NCI-H510A treated with DMSO at 0.1 percent for 48 hours (cell line): ENCODE measurements at regions not wholly inside any gene's neighbourhood (a gene's known extent, or its start where the extent isn't known, plus 50 kb on each side); places are given as distances from the start of the nearest gene placed in this dataset.
"Not testable (repeated sequence)": the region's sequence is repeated elsewhere in the genome, so short reads cannot be mapped to it uniquely, and the experiment has no call there.

ENCODE experiments used
- DNase-seq: peaks from one replicate; lab custom pipeline; 2025; lab: John Stamatoyannopoulos, UW

DNA sequence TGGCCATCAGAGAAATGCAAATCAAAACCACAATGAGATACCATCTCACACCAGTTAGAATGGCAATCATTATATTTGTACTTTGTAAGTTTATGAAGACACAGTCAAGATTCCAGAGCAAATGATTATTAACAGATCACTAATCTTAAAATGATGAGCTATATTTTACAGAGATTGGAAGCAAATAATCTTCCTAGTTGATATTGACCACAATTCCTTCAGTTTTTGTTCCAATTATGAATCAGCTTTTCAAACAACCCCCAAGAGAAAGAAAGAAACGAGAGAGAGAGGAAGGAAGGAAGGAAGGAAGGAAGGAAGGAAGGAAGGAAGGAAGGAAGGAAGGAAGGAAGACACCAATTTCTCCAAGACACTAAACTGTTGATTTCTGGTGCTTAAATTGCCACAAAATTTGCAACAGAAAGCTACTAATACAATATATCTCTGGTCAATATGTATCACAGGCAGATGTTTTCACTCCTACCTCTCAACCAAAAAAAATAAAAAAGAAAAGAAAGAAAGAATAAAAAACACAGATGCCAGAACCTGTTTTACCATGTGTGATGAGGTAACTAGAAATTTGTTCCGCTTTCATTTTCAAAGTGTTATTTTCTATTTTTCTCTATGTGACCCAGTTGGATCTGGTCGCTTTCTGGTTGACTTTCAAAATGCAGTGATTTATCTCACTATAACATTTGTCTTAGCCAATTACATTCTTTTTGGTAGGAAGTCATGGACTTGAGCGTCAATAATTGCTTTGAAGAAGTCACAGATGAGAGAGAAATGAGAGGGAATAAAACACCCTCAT, 1609.6 kb downstream of the SI start:
- DNase-seq = no peak

DNA sequence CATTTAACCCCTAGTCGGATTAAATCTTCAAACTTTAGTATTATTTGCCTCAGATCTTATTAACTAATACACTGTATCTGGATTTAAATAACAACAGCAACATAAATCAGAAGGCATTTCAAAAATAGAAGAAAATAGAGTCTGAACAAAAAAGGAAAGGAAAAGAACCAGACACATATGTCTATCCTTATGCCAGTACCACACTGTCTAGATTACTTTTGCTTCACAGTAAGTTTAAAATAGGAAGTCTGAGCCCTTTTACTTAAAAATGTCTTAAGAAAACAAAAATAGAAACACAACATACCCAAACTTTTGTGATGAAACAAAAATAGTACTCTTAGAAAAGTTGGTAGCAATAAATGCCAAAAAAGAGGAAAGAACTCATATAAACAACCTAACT, 1615.8 kb downstream of the SI start:
- no peak for DNase-seq

DNA sequence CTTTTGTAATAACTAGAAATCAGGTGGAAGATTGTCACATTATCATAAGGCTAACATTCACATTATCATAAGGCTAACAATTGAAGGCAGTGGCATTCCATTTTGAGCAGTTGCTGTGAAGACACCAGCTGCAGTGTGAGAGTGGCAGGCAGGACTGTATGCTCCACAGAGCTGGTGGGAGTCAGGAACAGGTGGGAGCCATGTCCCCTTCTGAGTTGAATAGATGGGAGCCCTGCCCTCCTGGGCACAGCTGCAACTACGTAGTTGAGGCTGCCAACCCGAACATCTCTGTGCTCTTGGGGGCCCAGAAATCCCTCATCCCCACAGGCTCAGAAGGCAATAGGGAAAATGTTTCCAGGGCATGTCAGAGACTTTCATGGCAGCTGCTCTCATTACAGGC, 1627.6 kb downstream of the SI start:
- DNase-seq = no peak

DNA sequence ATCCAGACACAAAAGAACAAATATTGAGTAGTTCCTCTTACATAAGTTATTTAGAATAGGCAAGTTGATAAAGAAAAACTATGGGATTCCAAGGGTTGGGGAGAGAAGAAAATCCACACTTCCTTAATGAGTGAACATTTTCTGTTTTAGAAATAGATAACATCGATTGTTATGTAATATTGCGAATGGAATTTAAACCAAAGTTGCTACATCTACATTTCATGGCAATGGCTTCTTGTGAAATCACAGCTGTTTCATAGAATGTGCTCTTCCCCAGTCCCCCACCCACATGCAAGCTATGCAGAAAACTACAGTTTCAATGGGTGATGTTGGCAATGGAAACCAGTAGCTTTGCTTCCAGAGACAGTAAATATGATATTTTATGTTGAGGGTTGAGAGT, 1639.5 kb downstream of the SI start:
- no peak for DNase-seq

DNA sequence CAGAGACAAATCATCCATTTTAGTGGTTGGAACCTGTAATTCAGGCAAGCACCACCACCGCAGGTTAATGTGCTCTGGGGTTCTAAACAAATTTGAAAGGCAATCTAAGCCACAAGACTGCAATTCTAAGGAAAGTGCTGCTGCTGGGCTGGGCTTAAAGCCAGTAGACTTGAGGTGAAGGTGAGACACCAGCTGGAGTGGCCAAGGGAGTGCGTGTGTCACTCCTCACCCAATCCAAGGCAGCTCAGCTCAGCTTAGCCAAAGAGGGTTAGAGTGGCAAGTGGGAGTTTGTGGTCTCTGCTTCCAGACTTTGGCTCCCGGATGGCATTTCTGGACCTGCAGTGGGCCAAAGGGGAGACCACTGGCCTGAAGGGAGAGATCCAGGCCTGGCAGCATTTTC, 1655.6 kb downstream of the SI start:
- no peak for DNase-seq

DNA sequence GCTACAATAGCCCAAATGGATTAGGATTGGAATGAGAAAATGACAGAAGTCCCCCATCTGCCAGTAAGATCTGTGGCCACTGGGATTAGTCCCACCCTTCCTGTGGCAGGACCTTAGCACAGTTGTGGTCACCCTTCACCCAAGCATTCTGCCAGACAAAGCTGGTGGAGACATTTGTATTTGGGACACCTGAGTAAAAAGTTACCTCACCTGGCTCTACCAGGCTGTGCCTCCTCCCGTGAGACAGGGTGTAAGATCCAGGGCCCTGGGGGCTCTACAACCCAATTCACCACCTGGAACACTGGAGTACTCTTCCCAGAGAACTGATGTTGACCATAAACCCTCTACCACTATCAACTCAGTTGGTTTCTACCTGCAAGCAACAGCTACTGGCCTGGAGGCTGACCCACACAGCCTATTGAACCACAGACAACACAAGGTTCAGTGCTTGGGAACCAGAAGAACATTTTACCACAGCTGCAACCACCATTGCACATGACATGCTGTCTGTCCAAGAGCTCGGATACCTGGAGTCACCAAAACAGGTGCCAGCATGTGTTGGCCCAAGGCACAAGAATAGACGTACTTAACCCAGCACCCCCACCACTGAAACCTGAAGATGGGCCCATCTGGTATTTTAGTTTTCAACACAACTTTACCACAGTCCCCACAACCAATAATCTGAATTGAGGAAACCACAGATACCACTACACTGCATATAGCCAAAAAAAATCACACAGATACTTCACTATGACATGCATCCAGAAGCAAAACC, 1686.7 kb downstream of the SI start:
- DNase-seq = no peak

DNA sequence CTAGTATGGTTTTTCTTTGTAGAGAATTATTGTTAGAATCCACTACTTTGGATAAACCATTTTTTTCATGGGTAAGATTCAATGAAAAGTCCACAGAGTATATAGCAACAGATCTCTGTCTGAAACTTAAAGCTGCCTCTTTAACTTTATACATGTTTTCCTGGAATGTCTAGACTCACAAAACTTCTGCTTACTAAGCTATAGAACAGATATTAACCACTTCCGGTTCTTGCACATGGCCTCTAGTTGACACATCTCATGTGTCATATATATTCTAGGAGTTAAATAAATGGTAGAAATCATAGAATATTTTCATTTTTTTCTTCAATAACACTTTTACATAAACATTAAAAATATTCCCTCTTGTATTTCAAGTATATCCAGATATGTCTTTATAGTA, 1693.9 kb downstream of the SI start:
- DNase-seq = no peak

DNA sequence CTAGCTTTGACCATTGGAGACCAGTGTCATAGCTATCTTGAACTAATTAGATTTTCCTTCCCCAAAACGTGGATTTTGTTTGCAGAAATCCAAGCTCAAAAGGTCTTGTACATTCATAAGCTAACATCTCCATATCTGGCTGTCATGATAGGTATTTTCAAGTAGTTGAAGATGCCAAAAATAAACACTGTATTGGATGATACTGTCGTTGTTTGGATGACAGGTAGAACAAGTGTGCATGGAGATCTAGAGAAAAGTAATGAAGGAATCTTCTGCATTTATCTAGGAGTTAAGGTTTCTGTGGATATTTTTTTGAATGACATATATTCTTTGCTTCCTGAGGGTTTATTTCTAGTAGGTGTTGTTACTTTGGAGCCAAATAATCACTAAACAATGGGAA, 1696.1 kb downstream of the SI start:
- DNase-seq = no peak

DNA sequence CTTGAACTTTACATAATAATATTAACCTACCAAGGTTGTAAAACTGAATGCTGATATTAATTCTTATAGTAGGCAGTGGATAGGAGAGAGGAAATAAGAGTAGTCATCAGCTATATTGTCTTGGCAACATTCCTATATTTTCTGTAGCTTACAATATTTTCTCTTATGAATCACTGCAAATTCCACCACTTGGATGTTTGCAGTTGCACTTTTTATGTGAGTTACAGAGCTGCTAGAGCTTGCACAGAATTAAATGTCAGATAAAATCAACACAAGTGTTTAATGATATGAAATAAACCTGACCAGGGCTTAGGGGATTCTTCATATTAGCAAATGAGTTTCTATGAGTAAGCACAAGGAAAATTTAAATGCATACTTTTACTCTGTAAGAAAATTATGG, 1710.1 kb downstream of the SI start:
- DNase-seq = no peak

DNA sequence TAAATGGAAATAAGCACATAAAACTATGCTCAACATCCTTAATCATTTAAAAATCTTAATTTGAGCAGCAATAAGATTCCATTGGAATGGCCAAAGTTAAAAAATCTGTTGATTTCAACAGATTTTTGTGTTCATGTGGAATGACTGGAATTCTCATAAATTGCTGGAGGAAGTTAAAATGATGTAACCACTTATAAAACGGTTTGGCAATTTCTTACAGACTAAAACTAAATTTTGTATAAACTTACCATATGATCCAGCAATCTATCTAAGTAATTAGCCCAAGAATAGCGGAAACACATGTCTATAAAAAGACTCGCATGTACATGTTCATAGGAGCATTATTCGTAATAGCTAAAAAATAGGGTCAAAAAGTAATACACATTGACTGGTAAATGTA, 1713.6 kb downstream of the SI start:
- DNase-seq = no peak

DNA sequence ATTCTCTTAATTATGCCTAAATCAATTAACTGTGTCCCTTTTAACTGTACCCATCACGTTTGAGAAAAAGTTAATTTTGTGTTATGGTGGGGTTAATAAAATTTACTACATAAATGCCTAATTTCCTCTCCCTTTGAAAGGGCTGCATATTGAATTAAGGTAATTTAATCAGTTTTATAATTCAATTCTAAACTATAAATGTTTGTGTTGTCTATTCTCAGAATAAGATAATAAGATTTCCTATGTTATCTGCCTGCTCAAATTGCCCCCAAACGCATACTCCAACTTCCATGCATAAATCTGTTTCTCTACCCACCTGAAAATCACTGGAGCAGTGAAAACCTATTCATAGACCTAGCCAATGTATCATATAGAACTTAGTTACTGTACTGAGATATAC, 1716.1 kb downstream of the SI start:
- no peak for DNase-seq

DNA sequence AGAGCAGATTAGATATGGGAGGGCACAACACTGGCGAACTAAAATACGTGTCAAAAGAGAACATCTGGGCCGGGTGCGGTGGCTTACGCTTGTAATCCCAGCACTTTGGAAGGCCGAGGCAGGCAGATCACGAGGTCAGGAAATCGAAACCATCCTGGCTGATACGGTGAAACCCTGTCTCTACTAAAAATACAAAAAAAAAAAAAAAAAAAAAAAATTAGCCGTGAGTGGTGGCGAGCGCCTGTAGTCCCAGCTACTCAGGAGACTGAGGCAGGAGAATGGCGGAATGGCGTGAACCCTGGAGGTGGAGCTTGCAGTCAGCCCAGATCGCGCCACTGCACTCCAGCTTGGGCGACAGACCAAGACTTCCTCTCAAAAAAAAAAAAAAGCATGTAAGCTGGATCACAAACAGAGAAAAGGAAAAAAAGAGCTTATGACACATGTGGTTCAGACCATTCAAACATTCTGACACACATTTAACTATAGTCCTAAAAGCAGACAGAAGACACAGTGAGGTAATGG, 1716.9 kb downstream of the SI start:
- DNase-seq = not testable (repeated sequence)

DNA sequence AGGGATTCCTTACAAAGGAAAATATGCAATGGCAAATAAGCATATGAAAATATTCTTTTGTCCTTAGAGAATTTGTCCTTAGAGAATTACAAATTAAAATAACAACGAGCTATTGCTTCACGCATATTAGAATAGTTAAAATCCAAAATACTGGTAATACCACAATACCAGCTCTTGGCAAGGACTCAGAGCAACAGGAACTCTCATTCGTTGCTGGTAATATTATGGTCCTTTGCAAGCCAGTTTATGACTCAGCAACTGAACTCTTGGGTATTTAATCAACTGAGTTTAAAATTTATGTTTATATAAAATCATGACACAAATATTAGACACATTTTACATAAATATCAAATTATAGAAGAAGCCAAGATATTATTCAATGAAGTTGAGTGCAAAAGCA, 1730.4 kb downstream of the SI start:
- no peak for DNase-seq

DNA sequence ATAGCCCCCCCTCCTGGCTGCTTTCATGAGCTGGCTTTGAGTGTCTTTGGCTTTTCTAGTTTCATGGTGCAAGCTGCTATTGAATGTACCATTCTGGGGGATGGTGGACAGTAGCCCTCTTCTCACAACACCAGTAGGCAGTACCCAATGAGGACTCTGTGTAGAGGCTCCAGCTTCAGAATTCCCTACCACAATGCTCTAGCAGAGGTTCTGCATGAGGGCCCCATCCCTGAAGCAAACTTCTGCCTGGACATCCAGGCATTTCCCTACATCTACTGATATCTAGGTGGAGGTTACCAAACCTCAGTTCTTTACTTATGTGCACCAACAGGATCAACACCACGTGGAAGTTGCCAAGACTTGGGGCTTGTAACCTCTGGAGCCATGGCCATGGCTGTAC, 1742.9 kb downstream of the SI start:
- no peak for DNase-seq

DNA sequence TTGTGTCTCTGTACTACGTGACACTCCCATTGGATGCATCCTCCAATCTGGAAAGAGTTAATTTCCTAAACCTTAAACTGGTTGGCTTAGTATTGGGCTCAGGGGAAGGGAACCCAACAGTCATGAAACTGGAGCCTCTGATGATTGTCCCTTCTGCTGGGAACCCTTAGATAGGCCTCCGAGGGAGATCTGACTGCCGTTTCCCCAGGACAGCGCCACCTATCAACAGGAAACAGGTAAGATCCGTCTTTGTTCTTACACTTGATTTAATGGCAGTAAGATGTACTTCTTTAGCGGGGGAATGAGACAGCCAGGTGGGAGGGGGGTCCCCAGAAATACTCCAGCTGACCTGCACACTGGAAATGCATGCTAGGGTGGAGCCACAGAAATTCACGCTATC, 1749.6 kb downstream of the SI start:
- DNase-seq = no peak

DNA sequence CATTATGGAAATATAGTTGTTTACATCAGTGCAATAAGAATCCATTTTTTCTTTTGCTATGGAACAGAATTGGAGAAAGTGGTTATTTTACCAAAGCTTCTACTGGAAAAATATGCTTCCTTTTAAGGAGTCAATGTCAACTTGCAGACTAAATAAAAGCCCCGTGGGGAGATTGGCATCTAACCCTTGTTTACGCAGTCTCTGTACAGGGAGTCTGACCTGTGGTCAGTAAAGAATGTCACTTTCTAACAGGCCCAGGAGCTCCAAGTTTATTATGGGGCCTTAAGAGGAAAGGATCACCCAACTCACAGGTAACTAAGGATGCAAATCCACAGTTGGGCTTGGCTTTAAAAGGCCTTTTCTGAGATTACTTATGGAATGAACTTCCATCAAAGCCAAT, 1751.2 kb downstream of the SI start:
- DNase-seq = no peak

DNA sequence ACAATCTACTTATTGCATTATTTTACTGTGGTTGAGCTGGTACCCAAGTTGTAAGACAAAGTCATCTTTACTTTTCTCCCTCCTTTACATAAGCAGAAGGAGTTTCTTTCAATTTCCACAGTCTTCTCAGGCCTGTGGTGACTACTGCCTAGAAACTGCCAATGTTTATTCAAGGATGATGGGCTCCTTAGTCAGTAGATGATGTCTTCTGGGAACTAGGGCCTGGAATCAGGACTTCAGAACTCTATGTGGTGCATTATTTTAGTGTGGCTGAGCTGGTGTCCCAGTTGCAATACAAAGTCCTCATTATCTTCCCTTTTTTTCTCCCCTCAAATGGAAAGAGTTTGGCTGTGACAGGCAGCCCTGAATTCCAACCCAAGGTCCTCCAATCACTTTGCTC, 1762.5 kb downstream of the SI start:
- no peak for DNase-seq

DNA sequence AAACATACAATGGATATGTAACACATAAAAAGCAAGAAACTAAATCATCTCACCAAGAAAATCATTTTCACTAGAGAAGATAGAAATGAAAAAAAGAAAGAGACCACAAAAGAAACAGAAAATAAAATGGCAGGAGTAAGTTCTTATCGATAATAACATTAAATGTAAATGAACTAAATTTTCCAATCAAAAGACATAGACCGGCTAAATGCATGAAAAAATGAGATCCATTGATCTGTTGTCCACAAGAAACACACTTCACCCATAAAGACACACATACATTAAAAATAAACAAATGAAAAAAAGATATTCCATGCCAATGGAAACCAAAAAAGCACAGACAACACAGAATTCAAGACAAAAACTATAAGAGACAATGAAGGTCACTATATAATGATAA, 1771.9 kb downstream of the SI start:
- no peak for DNase-seq

DNA sequence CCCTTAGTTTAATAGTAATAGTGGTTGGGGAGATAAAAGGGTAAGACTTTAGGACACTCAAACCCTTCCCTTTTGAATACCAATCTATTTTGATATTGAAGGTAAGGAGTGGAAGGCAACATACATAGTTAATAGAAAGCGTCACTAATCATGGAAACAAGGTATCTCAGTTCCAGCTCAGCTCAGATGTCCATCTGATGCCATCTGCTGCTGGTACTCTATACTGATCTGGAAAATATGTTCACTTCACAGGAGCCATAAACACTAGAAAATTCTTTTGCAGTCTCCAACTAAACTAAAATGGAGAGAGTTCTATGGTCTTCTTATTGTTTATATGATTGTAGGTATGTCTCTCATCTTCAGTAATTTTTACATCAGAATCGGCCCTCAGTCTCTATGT, 1777.1 kb downstream of the OTOL1 start:
- no peak for DNase-seq

DNA sequence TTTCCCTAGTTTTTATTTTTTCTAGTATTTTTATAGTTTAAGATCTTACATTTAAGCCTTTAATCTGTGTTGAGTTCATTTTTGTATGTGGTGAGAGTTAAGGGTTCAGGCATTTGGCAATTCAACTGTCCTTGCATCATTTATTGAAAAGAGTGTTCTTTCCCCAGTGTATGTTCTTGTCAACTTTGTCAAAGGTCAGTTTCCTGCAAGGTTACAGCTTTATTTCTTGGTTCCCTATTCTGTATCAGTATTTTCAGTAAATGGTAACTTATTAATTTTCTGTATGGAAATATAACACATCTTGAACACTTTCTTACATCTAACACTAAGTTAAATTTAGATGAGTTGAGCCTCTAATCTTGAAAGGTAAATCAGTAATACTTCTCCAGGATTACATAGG, 1770.1 kb downstream of the OTOL1 start:
- no peak for DNase-seq

DNA sequence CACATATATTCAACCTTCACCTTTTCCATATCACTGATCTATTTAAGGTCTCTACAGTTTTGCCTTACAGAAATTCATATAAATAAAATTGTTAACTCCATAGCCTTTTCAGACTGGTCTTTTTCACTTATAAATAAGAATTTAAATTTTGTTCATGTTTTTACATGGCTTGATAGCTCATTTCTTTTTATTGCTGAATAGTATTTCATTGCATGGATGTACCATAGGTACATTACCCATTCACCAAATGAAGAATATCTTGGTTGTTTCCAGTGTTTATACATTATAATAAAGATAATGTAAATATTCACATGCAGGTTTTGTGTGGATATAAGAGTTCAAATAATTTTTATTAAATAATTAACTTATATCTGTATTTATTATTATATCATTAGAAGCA, 1765.0 kb downstream of the OTOL1 start:
- DNase-seq = no peak

DNA sequence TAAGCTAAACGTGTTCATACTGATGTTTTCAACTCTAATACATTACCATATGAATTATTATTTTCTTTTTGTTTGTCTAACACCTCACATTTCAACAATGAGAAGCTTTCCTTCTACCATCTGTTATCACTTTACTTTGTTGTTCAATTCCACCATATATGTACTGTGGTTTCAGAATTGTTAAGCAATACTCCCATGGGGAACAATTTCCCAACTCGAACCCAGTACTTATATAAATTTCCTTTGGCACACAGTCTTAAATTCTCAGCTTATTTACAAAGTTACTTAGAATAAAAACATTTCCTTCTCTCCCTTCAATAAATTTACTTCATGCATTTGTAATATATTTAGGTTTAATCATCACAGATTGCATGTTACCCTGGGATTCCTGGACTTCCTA, 1764.4 kb downstream of the OTOL1 start:
- no peak for DNase-seq

DNA sequence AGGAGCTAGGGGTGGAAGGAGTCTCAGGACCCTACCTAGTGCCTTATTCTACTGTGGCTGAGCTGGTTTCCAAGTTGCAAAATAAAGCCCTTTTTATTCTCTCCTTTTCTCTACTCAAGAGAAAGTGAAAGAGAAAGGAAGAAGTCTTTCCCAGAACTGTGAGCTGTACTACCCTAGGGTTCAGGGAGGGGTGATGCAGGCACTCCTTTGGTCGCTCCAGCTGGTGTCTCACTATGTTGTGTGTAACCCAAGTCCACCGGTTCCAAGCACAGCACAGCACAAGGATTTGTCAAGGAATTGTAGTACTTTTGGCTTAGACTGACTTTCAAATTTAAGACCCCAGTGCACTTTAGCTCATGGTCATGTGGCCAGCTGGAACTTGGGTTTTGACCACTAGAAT, 1721.7 kb downstream of the OTOL1 start:
- no peak for DNase-seq

DNA sequence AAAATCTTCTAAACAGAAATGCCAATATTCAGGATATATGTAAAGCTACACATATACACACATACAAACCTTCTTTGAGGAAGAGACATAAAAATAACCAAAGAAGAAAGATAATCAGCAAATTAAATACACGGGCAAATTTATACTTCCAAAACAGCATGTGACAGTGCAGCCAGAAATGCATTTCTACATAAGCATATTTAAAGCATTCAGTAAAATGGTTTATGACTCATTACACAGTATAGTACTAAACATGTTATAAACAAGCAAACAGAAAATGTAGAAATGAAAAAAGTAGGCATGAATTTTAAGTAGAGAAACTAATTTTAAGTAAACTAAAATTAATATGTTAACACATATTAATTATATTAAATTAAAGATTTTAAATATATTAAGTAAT, 1717.2 kb downstream of the OTOL1 start:
- DNase-seq = no peak
